ENCODE measurements at regions not wholly inside any gene's neighbourhood (a gene's known extent, or its start where the extent isn't known, plus 50 kb on each side); places are given as distances from the start of the nearest gene placed in this dataset.
"Not testable (repeated sequence)": the region's sequence is repeated elsewhere in the genome, so short reads cannot be mapped to it uniquely, and the experiment has no call there.

- not testable (repeated sequence) for DNase-seq (ENCODE audit: low read depth)
Observed at GRCh38 chr11:67940440-67940839, 63.5 kb downstream of the UNC93B1 start.

DNA sequence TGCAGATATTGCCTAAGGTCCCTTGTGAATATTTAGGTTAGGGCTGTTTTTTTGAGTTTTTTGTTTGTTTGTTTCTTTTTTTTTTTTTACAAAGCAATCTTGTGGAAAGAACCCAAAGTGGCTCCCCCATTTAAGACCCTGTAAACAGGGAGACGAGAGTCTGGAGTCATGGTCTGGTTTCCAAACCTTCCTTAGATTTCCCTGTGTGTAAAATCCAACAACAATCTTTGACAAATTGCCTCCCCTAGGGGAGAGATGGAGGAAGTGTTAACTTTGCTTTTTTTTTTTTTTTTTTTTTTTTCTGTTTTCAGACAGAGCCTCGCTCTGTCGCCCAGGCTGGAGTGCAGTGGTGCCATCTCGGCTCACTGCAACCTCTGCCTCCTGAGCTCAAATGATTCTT lies 64.9 kb downstream of the UNC93B1 start:
- not testable (repeated sequence) for DNase-seq (ENCODE audit: low read depth)

GRCh38 chr11:67938371-67938770 lies 65.5 kb downstream of the UNC93B1 start:
- DNase-seq (ENCODE audit: low read depth) = not testable (repeated sequence)

DNA sequence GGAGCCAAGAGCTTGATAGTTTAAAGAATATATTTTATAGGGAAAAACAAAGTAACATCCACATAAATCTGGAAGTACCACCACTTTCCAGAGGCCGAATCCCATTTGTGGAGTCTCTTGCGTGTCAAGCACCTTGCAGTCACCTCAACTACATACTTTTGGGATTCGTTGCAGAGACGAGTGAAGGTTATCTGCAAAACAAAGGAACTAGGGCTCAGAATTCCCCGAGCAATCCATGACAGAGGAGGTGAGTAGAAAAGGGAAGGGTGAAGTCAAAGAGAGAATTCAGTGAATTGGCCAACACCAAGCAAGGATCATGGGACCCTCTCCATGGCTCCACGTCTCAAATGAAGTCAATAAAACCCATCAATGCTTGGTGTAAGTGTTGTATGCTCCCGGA lies 80.3 kb downstream of the UNC93B1 start:
- not testable (repeated sequence) for DNase-seq (ENCODE audit: low read depth)

DNA sequence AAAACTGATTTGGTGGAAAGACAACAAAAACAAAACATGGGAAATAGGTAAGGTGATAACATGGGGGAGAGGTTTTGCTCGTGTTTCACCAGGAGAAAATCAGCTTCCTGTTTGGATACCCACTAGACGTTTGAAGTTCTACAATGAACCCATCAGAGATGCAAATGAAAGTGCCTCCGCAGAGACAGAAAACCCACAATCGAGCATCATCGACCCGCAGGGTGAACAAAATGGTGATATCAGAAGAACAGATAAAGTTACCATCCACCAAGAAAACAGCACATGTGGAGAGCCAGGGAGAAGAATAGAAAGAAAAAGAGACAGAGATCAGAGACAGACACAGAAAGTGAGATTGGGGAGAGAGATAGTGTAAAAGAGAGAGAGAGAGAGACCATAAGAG lies 83.4 kb downstream of the UNC93B1 start:
- not testable (repeated sequence) for DNase-seq (ENCODE audit: low read depth)

- DNase-seq (ENCODE audit: low read depth) = not testable (repeated sequence)
Observed at GRCh38 chr11:67912184-67912583, 91.7 kb downstream of the UNC93B1 start.

- DNase-seq (ENCODE audit: low read depth) = not testable (repeated sequence)
Observed at GRCh38 chr11:67911211-67911610, 92.7 kb downstream of the UNC93B1 start.

GRCh38 chr11:67910803-67911202 lies 93.1 kb downstream of the UNC93B1 start:
- DNase-seq (ENCODE audit: low read depth) = not testable (repeated sequence)

DNA sequence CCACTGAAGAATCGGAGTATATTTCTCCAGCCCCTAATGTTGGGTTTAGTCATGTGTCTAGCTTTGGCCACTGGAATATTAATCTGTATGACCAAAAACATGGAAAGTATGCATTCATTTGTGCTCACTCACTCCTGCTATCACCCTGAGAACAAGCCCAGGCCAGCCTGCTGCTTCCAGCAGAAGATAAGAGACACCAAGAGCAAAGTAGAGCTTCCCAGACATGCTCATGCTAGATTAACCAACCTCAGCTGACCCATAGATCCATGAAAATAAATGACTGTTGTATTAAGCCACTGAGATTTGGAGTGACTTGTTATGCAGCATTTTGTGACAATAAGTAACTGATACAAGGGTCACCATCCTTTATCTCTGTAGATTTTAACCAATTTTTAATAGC lies 96.9 kb downstream of the UNC93B1 start:
- not testable (repeated sequence) for DNase-seq (ENCODE audit: low read depth)

DNA sequence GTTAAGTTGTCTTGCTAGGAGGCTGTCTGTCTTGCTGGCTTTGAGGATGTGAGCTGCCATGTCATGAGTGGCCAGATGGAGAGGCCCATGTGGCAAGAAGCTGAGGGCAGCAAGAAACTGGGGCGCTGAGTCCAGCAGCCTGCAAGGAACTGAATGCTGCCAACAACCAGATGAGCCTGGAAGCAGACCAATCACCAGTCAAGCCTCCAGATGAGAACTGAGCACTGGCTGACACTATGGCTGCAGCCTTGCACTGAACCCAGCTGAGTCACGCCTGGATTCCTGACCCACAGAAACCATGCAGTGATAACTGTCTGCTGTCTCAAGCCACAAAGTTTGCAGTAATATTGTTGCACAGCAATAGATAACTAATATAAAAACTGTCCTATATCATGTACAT lies 104.4 kb downstream of the UNC93B1 start:
- DNase-seq (ENCODE audit: low read depth) = not testable (repeated sequence)

GRCh38 chr11:67893487-67893886 lies 110.4 kb downstream of the UNC93B1 start:
- DNase-seq (ENCODE audit: low read depth) = not testable (repeated sequence)

- DNase-seq (ENCODE audit: low read depth) = not testable (repeated sequence)
Observed at GRCh38 chr11:67889646-67890045, 114.3 kb downstream of the UNC93B1 start.

DNA sequence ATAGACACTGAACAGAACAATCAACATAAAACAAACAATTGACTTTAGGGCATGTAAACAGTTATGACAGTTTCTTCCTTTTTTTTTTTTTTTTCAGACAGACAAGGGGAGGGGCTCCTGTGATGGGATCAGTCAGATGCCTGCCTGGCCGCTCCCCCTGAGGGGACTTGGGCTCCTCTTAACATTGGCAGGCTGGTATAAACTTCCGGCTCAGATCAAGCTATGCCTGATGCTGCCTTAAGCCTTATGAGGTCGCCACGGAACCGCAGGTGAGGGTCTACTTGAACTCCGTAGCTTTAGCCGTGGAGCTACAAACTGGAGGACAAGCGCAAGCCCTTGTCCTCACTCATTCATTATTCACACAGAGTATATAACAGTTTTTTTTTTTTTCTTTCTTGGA lies 115.8 kb downstream of the UNC93B1 start:
- DNase-seq (ENCODE audit: low read depth) = not testable (repeated sequence)

GRCh38 chr11:67886672-67887071 lies 117.2 kb downstream of the UNC93B1 start:
- not testable (repeated sequence) for DNase-seq (ENCODE audit: low read depth)

- not testable (repeated sequence) for DNase-seq (ENCODE audit: low read depth)
Observed at GRCh38 chr11:67886207-67886606, 117.7 kb downstream of the UNC93B1 start.

DNA sequence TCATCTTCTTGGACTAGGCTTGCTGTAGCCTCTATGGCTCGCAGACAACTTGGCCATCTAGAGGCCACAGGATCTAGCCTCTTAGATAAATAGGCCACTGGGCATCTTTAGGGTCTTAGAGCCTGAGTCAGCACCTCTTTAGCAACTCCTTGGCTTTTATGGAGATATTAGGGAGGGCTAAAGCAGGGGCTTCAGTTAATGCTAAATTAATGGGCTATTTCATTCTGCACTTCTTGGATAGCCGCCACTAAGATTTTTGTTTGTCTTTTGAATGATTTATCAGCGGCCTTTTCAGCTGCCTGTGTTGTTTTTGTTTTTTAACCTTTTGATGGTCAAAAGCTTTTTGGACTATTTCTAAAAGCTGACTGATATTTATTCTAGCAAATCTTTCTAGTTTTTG lies 118.3 kb downstream of the UNC93B1 start:
- not testable (repeated sequence) for DNase-seq (ENCODE audit: low read depth)

- not testable (repeated sequence) for DNase-seq (ENCODE audit: low read depth)
Observed at GRCh38 chr11:67884761-67885558, 118.9 kb downstream of the UNC93B1 start.

- DNase-seq (ENCODE audit: low read depth) = not testable (repeated sequence)
Observed at GRCh38 chr11:67884073-67884757, 119.7 kb downstream of the UNC93B1 start.

DNA sequence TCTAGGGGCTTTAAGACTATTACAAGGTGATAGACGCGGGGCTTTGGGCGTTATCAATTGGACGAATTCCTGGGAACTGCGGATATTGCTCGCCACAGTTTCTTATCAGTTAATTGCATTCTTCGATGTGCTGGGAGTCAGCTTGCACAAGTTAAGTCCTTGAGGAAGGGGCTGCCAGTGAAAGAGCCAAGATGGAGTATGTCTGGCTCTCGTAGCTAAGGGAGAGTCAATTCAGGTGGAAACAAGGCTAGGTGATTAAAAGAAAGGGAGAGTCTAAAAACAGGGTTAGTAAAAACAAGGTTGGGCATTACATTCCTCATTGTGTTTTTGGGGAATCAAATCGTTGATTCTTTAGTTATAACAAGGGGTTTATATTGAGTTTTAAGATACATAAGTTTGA lies 121.6 kb downstream of the UNC93B1 start:
- DNase-seq (ENCODE audit: low read depth) = not testable (repeated sequence)

- DNase-seq (ENCODE audit: low read depth) = not testable (repeated sequence)
Observed at GRCh38 chr11:67881836-67882235, 122.1 kb downstream of the UNC93B1 start.

DNA sequence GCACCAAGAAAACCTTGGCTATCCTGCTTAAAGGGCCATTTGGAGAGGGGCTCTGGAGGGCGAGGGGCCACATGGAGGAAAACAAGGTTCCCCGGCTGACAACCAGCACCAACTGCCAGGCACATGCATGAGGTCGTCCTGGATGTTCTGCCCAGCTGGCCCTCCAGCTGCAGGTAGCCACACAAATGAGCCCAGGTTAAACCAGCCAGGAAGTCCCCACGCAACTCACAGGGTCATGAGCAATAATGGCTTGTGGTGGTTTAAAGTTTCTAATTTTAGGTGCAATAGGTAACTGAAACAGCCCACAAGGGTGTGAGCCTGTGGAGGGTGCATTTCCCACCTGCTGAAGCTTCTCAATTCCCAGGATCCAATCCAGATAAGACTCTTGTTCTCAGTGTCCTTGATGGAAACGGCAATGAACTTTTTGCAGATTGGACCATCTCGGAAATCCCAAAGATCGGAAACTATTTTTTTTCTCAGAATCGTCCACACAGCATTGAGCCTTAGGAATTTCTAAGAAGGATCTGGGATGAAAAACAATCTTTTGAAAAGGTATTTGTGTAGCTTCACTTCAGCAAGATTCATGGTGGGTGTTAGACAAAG lies 123.2 kb downstream of the UNC93B1 start:
- DNase-seq (ENCODE audit: low read depth) = not testable (repeated sequence)

- DNase-seq (ENCODE audit: low read depth) = not testable (repeated sequence)
Observed at GRCh38 chr11:67878666-67879065, 125.2 kb downstream of the UNC93B1 start.

- not testable (repeated sequence) for DNase-seq (ENCODE audit: low read depth)
Observed at GRCh38 chr11:67877316-67877715, 126.6 kb downstream of the UNC93B1 start.

Data from activated T-cell treated with anti-CD3 and anti-CD28 coated beads for 1 hour (primary cell).